WERI-Rb-1 (cell line): ENCODE measurements at regions not wholly inside any gene's neighbourhood (a gene's known extent, or its start where the extent isn't known, plus 50 kb on each side); places are given as distances from the start of the nearest gene placed in this dataset.

Experiments
- DNase-seq: peaks from one replicate; pipeline ENCODE4 v3.0.0-alpha.2; 2020
- H3K27ac ChIP-seq: fragments of 250-450 bp; sonication (Bioruptor Pico); 2 replicates; pipeline ENCODE4 v1.5.1; 2020; ENCODE audit warnings: mild to moderate bottlenecking, moderate library complexity
- H3K27me3 ChIP-seq: fragments of 250-450 bp; sonication (Bioruptor Pico); 2 replicates; pipeline ENCODE4 v1.5.1; 2021; ENCODE audit warnings: mild to moderate bottlenecking, low read depth, moderate library complexity; ENCODE audit not compliant: insufficient read depth, severe bottlenecking
- H3K36me3 ChIP-seq: fragments of 250-450 bp; sonication (Bioruptor Pico); 2 replicates; pipeline ENCODE4 v1.5.1; 2020; ENCODE audit warnings: mild to moderate bottlenecking, moderate library complexity
- H3K4me3 ChIP-seq: 2 replicates; pipeline ENCODE4 v1.5.1; 2011; ENCODE audit warnings: low read depth, mild to moderate bottlenecking, control low read depth, low read length
- H3K9me3 ChIP-seq: fragments of 250-450 bp; sonication (Bioruptor Pico); 2 replicates; pipeline ENCODE4 v1.5.1; 2021; ENCODE audit warnings: mild to moderate bottlenecking, moderate library complexity; ENCODE audit not compliant: severe bottlenecking
- CTCF ChIP-seq: IDR thresholded peaks from 2 replicates; pipeline ENCODE4 v1.5.1; 2011; ENCODE audit warnings: low read depth, mild to moderate bottlenecking, control low read depth, inconsistent platforms, low read length

GRCh38 chr20:7672571-7672970 lies 267.7 kb downstream of the HAO1 start:
- no peaks in the 10 kb centered on the region for H3K27me3 ChIP-seq
- no peak for TF ChIP-seq CTCF
- H3K27ac ChIP-seq: no peak overlapping the region
- no peaks in the 10 kb centered on the region for H3K36me3 ChIP-seq
- no peak for DNase-seq
- H3K9me3 ChIP-seq: no peaks in the 10 kb centered on the region
- H3K4me3 ChIP-seq: no peak overlapping the region

DNA sequence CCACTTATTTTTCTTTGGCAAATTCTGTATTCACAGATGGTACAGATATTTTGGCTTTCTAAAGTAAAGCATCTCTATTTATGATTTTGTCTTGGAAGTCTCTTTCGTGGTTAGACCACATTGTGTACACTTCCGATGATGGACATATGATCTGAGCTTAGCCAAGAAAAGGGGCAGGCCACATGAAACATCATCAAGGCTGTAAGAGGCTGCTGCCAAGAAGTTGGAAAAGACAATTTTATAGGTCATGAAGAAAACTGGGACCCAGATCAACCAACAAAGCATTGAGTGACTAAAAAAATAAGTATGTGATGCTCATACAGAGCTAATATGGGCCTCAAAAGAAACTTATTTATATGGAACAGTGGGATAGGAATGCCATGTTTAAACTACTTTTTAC lies 266.4 kb downstream of the HAO1 start:
- Histone ChIP-seq H3K27ac (no peak overlapping the region), H3K4me3 (no peak overlapping the region), H3K9me3 (no peaks in the 10 kb centered on the region), H3K36me3 (no peaks in the 10 kb centered on the region), H3K27me3 (no peaks in the 10 kb centered on the region)
- no peak for TF ChIP-seq CTCF
- DNase-seq: no peak

GRCh38 chr20:7682916-7683315 lies 257.3 kb downstream of the HAO1 start:
- no peaks in the 10 kb centered on the region for H3K27me3 ChIP-seq
- H3K4me3 ChIP-seq: no peak overlapping the region
- no peak overlapping the region for H3K27ac ChIP-seq
- no peak for DNase-seq
- no peaks in the 10 kb centered on the region for H3K36me3 ChIP-seq
- no peaks in the 10 kb centered on the region for H3K9me3 ChIP-seq
- TF ChIP-seq CTCF: no peak

DNA sequence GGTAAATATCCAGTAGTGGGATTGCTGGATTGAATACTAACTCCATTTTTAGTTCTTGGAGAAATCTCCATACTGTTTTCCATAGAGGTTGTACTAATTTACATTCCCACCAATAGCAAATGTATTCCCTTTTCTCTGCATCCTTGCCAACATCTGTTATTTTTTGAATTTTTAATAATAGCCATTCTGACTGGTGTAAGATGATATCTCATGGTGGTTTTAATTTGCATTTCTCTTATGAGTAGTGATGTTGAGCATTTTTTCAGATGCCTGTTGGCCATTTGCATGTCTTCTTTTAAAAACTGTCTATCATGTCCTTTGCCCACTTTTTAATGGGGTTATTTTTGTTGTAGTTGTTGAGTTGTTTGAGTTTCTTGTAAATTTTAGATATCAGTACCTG lies 253.2 kb downstream of the HAO1 start:
- H3K36me3 ChIP-seq: no peaks in the 10 kb centered on the region
- no peaks in the 10 kb centered on the region for H3K9me3 ChIP-seq
- no peak for DNase-seq
- no peak for TF ChIP-seq CTCF
- no peak overlapping the region for H3K27ac ChIP-seq
- no peaks in the 10 kb centered on the region for H3K27me3 ChIP-seq
- H3K4me3 ChIP-seq: no peak overlapping the region

GRCh38 chr20:7689151-7689550 lies 251.1 kb downstream of the HAO1 start:
- H3K9me3 ChIP-seq: no peaks in the 10 kb centered on the region
- no peaks in the 10 kb centered on the region for H3K36me3 ChIP-seq
- no peak for DNase-seq
- no peak overlapping the region for H3K4me3 ChIP-seq
- H3K27ac ChIP-seq: no peak overlapping the region
- TF ChIP-seq CTCF: no peak
- no peaks in the 10 kb centered on the region for H3K27me3 ChIP-seq

DNA sequence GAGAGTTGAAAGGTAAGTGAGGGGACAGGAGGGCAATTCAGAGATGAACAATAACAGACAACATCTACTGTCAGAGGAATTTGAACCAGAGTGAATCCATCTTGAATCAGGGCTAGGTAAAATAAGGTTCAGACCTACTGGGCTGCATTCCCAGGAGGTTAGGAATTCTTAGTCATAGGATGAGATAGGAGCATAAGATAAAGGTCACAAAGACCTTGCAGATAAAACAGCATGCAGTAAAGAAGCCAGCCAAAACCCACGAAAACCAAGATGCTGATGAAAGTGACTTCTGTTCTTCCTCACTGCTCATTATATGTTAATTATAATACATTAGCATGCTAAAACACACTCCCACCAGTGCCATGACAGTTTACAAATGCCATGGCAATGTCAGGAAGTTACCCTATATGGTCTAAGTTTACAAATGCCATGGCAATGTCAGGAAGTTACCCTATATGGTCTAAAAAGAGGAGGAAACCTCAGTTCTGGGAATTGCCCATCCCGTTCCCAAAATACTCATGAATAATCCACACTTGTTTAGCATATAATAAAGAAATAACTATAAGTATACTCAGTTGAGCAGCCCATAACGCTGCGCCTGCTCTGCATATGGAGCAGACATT lies 248.5 kb downstream of the HAO1 start:
- Histone ChIP-seq H3K4me3 (no peak overlapping the region), H3K27me3 (no peaks in the 10 kb centered on the region), H3K9me3 (no peaks in the 10 kb centered on the region), H3K36me3 (no peaks in the 10 kb centered on the region), H3K27ac (no peak overlapping the region)
- DNase-seq: no peak
- no peak for TF ChIP-seq CTCF
